ENCODE measurements at regions not wholly inside any gene's neighbourhood (a gene's known extent, or its start where the extent isn't known, plus 50 kb on each side); places are given as distances from the start of the nearest gene placed in this dataset.

- Histone ChIP-seq H3K4me1 (ENCODE audit: control insufficient read depth, insufficient read depth, low read depth, low read length) (no peaks in the 10 kb centered on the region), H3K4ac (ENCODE audit: low read depth in 1 of 2, low read length in 2 of 2) (no peak overlapping the region), H3K4me2 (ENCODE audit: low read length, poor library complexity, severe bottlenecking) (no peak overlapping the region), H2BK5ac (ENCODE audit: low read depth, low read length, poor library complexity, severe bottlenecking) (no peak overlapping the region), H2AFZ (ENCODE audit: low read depth, low read length) (no peak overlapping the region), H2BK12ac (ENCODE audit: low read length in 2 of 2) (no peak overlapping the region), H2AK5ac (ENCODE audit: low read length, severe bottlenecking) (no peak overlapping the region), H3K27me3 (ENCODE audit: control insufficient read depth in 1 of 2, insufficient read depth in 1 of 2, low read length in 2 of 2) (peaks cover 22 to 30% of the 10 kb centered on the region in 2 experiments), H4K8ac (ENCODE audit: low read length) (no peak overlapping the region), H3K79me1 (replicated peaks; ENCODE audit: low read length, poor library complexity, severe bottlenecking) (no peaks in the 10 kb centered on the region), H3K4me3 (ENCODE audit: insufficient read depth in 1 of 2, low read depth in 1 of 2, low read length in 2 of 2) (no peak overlapping the region), H3K9ac (ENCODE audit: low read length) (no peak overlapping the region), H3K14ac (ENCODE audit: low read length in 2 of 2) (no peak overlapping the region), H3K18ac (ENCODE audit: low read depth in 1 of 2, low read length in 2 of 2) (no peak overlapping the region), H2BK120ac (ENCODE audit: low read depth, low read length) (no peak overlapping the region), H3K36me3 (ENCODE audit: control insufficient read depth in 1 of 2, insufficient read depth in 2 of 2, low read depth in 1 of 2, low read length in 2 of 2) (no peaks in the 10 kb centered on the region), H3K23ac (ENCODE audit: low read length in 2 of 2) (no peak overlapping the region), H3K27ac (ENCODE audit: low read length, poor library complexity, severe bottlenecking) (no peak overlapping the region), H3K9me3 (ENCODE audit: control insufficient read depth, low read length) (no peaks in the 10 kb centered on the region), H2BK15ac (ENCODE audit: low read depth, poor library complexity, severe bottlenecking) (no peak overlapping the region), H4K91ac (ENCODE audit: low read length) (no peak overlapping the region)
- no CpG with 5 or more reads among the region's 1 CpG for WGBS
- DNase-seq: no peak
Observed at GRCh38 chr2:44834656-44835055, 106.8 kb upstream of the SIX3 start.

- no peak overlapping the region for H3K9ac ChIP-seq (ENCODE audit: low read length)
- H2BK5ac ChIP-seq (ENCODE audit: low read depth, low read length, poor library complexity, severe bottlenecking): no peak overlapping the region
- H2BK120ac ChIP-seq (ENCODE audit: low read depth, low read length): no peak overlapping the region
- no peak overlapping the region for H3K18ac ChIP-seq (ENCODE audit: low read depth in 1 of 2, low read length in 2 of 2)
- no peaks in the 10 kb centered on the region for H3K36me3 ChIP-seq (ENCODE audit: control insufficient read depth in 1 of 2, insufficient read depth in 2 of 2, low read depth in 1 of 2, low read length in 2 of 2)
- no peak overlapping the region for H2BK15ac ChIP-seq (ENCODE audit: low read depth, poor library complexity, severe bottlenecking)
- no peak overlapping the region for H3K23ac ChIP-seq (ENCODE audit: low read length in 2 of 2)
- no peak overlapping the region for H3K4me2 ChIP-seq (ENCODE audit: low read length, poor library complexity, severe bottlenecking)
- H3K27ac ChIP-seq (ENCODE audit: low read length, poor library complexity, severe bottlenecking): no peak overlapping the region
- DNase-seq: no peak
- peaks cover 24 to 39% of the 10 kb centered on the region in 2 experiments for H3K27me3 ChIP-seq (ENCODE audit: control insufficient read depth in 1 of 2, insufficient read depth in 1 of 2, low read length in 2 of 2)
- no peaks in the 10 kb centered on the region for H3K79me1 ChIP-seq (replicated peaks; ENCODE audit: low read length, poor library complexity, severe bottlenecking)
- H3K9me3 ChIP-seq (ENCODE audit: control insufficient read depth, low read length): no peaks in the 10 kb centered on the region
- H3K4me1 ChIP-seq (ENCODE audit: control insufficient read depth, insufficient read depth, low read depth, low read length): no peaks in the 10 kb centered on the region
- H3K14ac ChIP-seq (ENCODE audit: low read length in 2 of 2): no peak overlapping the region
- no peak overlapping the region for H3K4me3 ChIP-seq (ENCODE audit: insufficient read depth in 1 of 2, low read depth in 1 of 2, low read length in 2 of 2)
- 73% methylated on average over 8 of the region's 8 CpGs for WGBS
- no peak overlapping the region for H2AK5ac ChIP-seq (ENCODE audit: low read length, severe bottlenecking)
- no peak overlapping the region for H4K8ac ChIP-seq (ENCODE audit: low read length)
- H3K4ac ChIP-seq (ENCODE audit: low read depth in 1 of 2, low read length in 2 of 2): no peak overlapping the region
- H2AFZ ChIP-seq (ENCODE audit: low read depth, low read length): no peak overlapping the region
- H2BK12ac ChIP-seq (ENCODE audit: low read length in 2 of 2): no peak overlapping the region
- H4K91ac ChIP-seq (ENCODE audit: low read length): no peak overlapping the region
Observed at GRCh38 chr2:44836174-44836573, 105.3 kb upstream of the SIX3 start.

GRCh38 chr2:44836916-44837315, 104.6 kb upstream of the SIX3 start:
- no peak overlapping the region for H3K4ac ChIP-seq (ENCODE audit: low read depth in 1 of 2, low read length in 2 of 2)
- 75% methylated on average over 1 of the region's 1 CpG for WGBS

GRCh38 chr2:44838116-44838790, 103.2 kb upstream of the SIX3 start:
- WGBS: 89% methylated on average over 13 of the region's 13 CpGs
- Histone ChIP-seq H2BK15ac (ENCODE audit: low read depth, poor library complexity, severe bottlenecking) (no peak overlapping the region), H4K8ac (ENCODE audit: low read length) (no peak overlapping the region), H2BK5ac (ENCODE audit: low read depth, low read length, poor library complexity, severe bottlenecking) (no peak overlapping the region), H3K9me3 (ENCODE audit: control insufficient read depth, low read length) (no peaks in the 10 kb centered on the region), H3K14ac (ENCODE audit: low read length in 2 of 2) (no peak overlapping the region), H3K79me1 (replicated peaks; ENCODE audit: low read length, poor library complexity, severe bottlenecking) (no peaks in the 10 kb centered on the region), H2BK12ac (ENCODE audit: low read length in 2 of 2) (no peak overlapping the region), H4K91ac (ENCODE audit: low read length) (no peak overlapping the region), H3K36me3 (ENCODE audit: control insufficient read depth in 1 of 2, insufficient read depth in 2 of 2, low read depth in 1 of 2, low read length in 2 of 2) (no peaks in the 10 kb centered on the region), H2AFZ (ENCODE audit: low read depth, low read length) (no peak overlapping the region), H3K4me2 (ENCODE audit: low read length, poor library complexity, severe bottlenecking) (no peak overlapping the region), H2AK5ac (ENCODE audit: low read length, severe bottlenecking) (no peak overlapping the region), H2BK120ac (ENCODE audit: low read depth, low read length) (no peak overlapping the region), H3K4me3 (ENCODE audit: insufficient read depth in 1 of 2, low read depth in 1 of 2, low read length in 2 of 2) (no peak overlapping the region), H3K27ac (ENCODE audit: low read length, poor library complexity, severe bottlenecking) (no peak overlapping the region), H3K4ac (ENCODE audit: low read depth in 1 of 2, low read length in 2 of 2) (no peak overlapping the region), H3K4me1 (ENCODE audit: control insufficient read depth, insufficient read depth, low read depth, low read length) (no peaks in the 10 kb centered on the region), H3K18ac (ENCODE audit: low read depth in 1 of 2, low read length in 2 of 2) (no peak overlapping the region), H3K23ac (ENCODE audit: low read length in 2 of 2) (no peak overlapping the region), H3K27me3 (ENCODE audit: control insufficient read depth in 1 of 2, insufficient read depth in 1 of 2, low read length in 2 of 2) (peaks cover 26 to 47% of the 10 kb centered on the region in 2 experiments), H3K9ac (ENCODE audit: low read length) (no peak overlapping the region)
- no peak for DNase-seq

More at GRCh38 chr2:44836916-44837315, 104.6 kb upstream of the SIX3 start:
- no peak overlapping the region for H2AFZ ChIP-seq (ENCODE audit: low read depth, low read length)
- no peak overlapping the region for H4K8ac ChIP-seq (ENCODE audit: low read length)
- DNase-seq: no peak
- H3K14ac ChIP-seq (ENCODE audit: low read length in 2 of 2): no peak overlapping the region
- no peaks in the 10 kb centered on the region for H3K9me3 ChIP-seq (ENCODE audit: control insufficient read depth, low read length)
- H3K27ac ChIP-seq (ENCODE audit: low read length, poor library complexity, severe bottlenecking): no peak overlapping the region
- no peaks in the 10 kb centered on the region for H3K4me1 ChIP-seq (ENCODE audit: control insufficient read depth, insufficient read depth, low read depth, low read length)
- no peaks in the 10 kb centered on the region for H3K36me3 ChIP-seq (ENCODE audit: control insufficient read depth in 1 of 2, insufficient read depth in 2 of 2, low read depth in 1 of 2, low read length in 2 of 2)
- no peak overlapping the region for H3K9ac ChIP-seq (ENCODE audit: low read length)
- no peak overlapping the region for H2BK5ac ChIP-seq (ENCODE audit: low read depth, low read length, poor library complexity, severe bottlenecking)
- H3K23ac ChIP-seq (ENCODE audit: low read length in 2 of 2): no peak overlapping the region
- H3K27me3 ChIP-seq (ENCODE audit: control insufficient read depth in 1 of 2, insufficient read depth in 1 of 2, low read length in 2 of 2): peaks cover 26 to 40% of the 10 kb centered on the region in 2 experiments
- no peak overlapping the region for H3K18ac ChIP-seq (ENCODE audit: low read depth in 1 of 2, low read length in 2 of 2)
- no peak overlapping the region for H2BK15ac ChIP-seq (ENCODE audit: low read depth, poor library complexity, severe bottlenecking)
- no peak overlapping the region for H3K4me2 ChIP-seq (ENCODE audit: low read length, poor library complexity, severe bottlenecking)
- no peak overlapping the region for H2BK120ac ChIP-seq (ENCODE audit: low read depth, low read length)
- no peak overlapping the region for H2AK5ac ChIP-seq (ENCODE audit: low read length, severe bottlenecking)
- no peak overlapping the region for H2BK12ac ChIP-seq (ENCODE audit: low read length in 2 of 2)
- no peak overlapping the region for H3K4me3 ChIP-seq (ENCODE audit: insufficient read depth in 1 of 2, low read depth in 1 of 2, low read length in 2 of 2)
- no peaks in the 10 kb centered on the region for H3K79me1 ChIP-seq (replicated peaks; ENCODE audit: low read length, poor library complexity, severe bottlenecking)
- H4K91ac ChIP-seq (ENCODE audit: low read length): no peak overlapping the region
